IPS-18a (cell line): ENCODE measurements at regions not wholly inside any gene's neighbourhood (a gene's known extent, or its start where the extent isn't known, plus 50 kb on each side); places are given as distances from the start of the nearest gene placed in this dataset.

ENCODE experiments used
- H3K27ac ChIP-seq: one replicate; pipeline ENCODE4 v1.5.1; 2013; ENCODE audit warnings: low read length
- H3K27me3 ChIP-seq: one replicate; pipeline ENCODE4 v1.6.1; 2013; ENCODE audit warnings: mild to moderate bottlenecking, low read length; ENCODE audit not compliant: control insufficient read depth, insufficient read depth
- H3K36me3 ChIP-seq: one replicate; pipeline ENCODE4 v1.6.1; 2013; ENCODE audit warnings: low read depth, low read length; ENCODE audit not compliant: control insufficient read depth
- H3K4me1 ChIP-seq: one replicate; pipeline ENCODE4 v1.6.1; 2013; ENCODE audit warnings: low read depth, low read length; ENCODE audit not compliant: control insufficient read depth
- H3K4me3 ChIP-seq: one replicate; pipeline ENCODE4 v1.5.1; 2013; ENCODE audit warnings: low read length
- H3K9ac ChIP-seq: one replicate; pipeline ENCODE4 v1.6.1; 2013; ENCODE audit warnings: mild to moderate bottlenecking, low read length, moderate library complexity
- H3K9me3 ChIP-seq: one replicate; pipeline ENCODE4 v1.6.1; 2013; ENCODE audit warnings: low read depth, low read length; ENCODE audit not compliant: control insufficient read depth

- no peaks in the 10 kb centered on the region for H3K27me3 ChIP-seq
- H3K9me3 ChIP-seq: no peaks in the 10 kb centered on the region
- H3K4me1 ChIP-seq: no peaks in the 10 kb centered on the region
- H3K9ac ChIP-seq: no peak overlapping the region
- no peak overlapping the region for H3K4me3 ChIP-seq
- H3K36me3 ChIP-seq: no peaks in the 10 kb centered on the region
- H3K27ac ChIP-seq: no peak overlapping the region
Measured at GRCh38 chr5:68504306-68504705, 288.8 kb downstream of the PIK3R1 start.

DNA sequence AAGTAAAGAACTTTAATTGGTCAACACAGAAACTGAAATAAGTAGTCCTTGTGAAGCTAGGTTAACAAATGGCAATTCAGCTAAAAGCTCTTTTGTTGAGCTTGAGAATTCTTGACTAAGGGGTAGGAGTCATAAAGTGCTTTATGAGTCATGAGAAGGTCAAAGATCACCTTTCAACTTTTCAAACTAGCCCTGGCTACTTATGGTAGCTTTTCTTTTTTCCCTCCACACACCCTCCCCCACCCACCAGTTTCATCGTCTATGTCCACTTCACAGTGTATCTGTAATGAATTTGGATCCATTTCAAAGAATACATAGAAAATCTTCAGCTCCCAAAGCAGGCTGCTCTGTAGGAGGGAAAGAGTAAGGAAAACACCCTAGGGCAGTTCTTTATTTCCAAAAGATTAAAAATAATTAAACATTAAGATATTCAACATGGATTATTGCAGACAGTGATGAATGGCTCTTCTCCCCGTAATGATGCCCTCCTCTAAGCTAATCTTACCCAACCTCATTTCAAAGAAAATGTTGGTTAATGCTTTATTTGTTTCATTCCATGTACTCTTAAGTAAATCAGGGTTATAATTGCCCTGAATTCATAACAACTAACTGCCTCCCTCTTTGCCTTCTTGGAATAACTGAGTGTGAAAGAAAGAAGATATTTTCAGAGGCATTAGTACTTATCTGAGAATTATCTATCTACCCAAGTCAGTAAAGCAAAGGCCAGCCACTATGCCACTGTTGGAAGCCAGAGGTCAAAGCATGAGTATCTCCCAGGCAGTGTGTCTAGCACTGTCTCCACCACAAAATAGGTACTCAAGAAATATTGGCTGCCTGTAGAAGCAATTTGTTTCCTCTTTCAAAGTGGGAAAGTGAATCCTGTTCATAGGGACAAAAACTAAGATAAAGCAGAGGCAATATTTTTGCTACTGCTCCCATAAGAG, 290.6 kb downstream of the PIK3R1 start:
- Histone ChIP-seq H3K36me3 (no peaks in the 10 kb centered on the region), H3K9ac (no peak overlapping the region), H3K4me3 (no peak overlapping the region), H3K4me1 (no peaks in the 10 kb centered on the region), H3K27me3 (no peaks in the 10 kb centered on the region), H3K9me3 (no peaks in the 10 kb centered on the region), H3K27ac (no peak overlapping the region)

- no peak overlapping the region for H3K9ac ChIP-seq
- H3K9me3 ChIP-seq: no peaks in the 10 kb centered on the region
- no peaks in the 10 kb centered on the region for H3K36me3 ChIP-seq
- no peak overlapping the region for H3K4me3 ChIP-seq
- no peaks in the 10 kb centered on the region for H3K27me3 ChIP-seq
- no peak overlapping the region for H3K27ac ChIP-seq
- H3K4me1 ChIP-seq: peaks cover 14% of the 10 kb centered on the region
Measured at GRCh38 chr5:68515514-68515913, 300.0 kb downstream of the PIK3R1 start.

- Histone ChIP-seq H3K9me3 (no peaks in the 10 kb centered on the region), H3K9ac (no peak overlapping the region), H3K4me3 (no peak overlapping the region)
Measured at GRCh38 chr5:68518286-68518685, 302.7 kb downstream of the PIK3R1 start.

GRCh38 chr5:68519143-68519542, 303.6 kb downstream of the PIK3R1 start:
- H3K4me3 ChIP-seq: no peak overlapping the region
- H3K9ac ChIP-seq: no peak overlapping the region
- H3K36me3 ChIP-seq: no peaks in the 10 kb centered on the region
- H3K9me3 ChIP-seq: no peaks in the 10 kb centered on the region
- H3K27me3 ChIP-seq: no peaks in the 10 kb centered on the region
- no peak overlapping the region for H3K27ac ChIP-seq
- H3K4me1 ChIP-seq: peaks cover 14% of the 10 kb centered on the region

More at GRCh38 chr5:68518286-68518685, 302.7 kb downstream of the PIK3R1 start:
- Histone ChIP-seq H3K27me3 (no peaks in the 10 kb centered on the region), H3K4me1 (peaks cover 14% of the 10 kb centered on the region), H3K36me3 (no peaks in the 10 kb centered on the region), H3K27ac (no peak overlapping the region)

DNA sequence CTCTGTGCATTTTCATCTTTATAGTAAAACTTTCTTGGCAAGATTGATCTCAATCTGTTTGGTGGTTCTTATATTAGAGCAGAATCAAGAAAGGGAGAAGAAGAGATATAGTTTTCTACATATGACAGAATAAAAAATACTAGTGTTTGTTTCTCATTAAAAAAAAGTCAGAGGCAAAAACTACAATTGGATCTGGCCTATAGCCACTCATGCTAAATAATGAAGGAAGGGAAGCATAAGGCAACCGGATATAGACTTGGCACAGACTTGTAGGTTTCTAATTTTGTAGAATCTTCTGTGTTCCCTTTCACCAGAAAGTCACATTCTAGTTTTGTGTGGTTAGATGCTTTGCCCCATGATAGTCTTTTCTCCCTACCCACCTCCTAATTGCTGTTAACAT, 306.2 kb downstream of the PIK3R1 start:
- no peak overlapping the region for H3K9ac ChIP-seq
- no peaks in the 10 kb centered on the region for H3K9me3 ChIP-seq
- H3K4me3 ChIP-seq: no peak overlapping the region
- H3K27me3 ChIP-seq: no peaks in the 10 kb centered on the region
- no peak overlapping the region for H3K27ac ChIP-seq
- H3K4me1 ChIP-seq: no peaks in the 10 kb centered on the region
- no peaks in the 10 kb centered on the region for H3K36me3 ChIP-seq

GRCh38 chr5:68522863-68523262, 307.3 kb downstream of the PIK3R1 start:
- H3K27ac ChIP-seq: no peak overlapping the region
- H3K27me3 ChIP-seq: no peaks in the 10 kb centered on the region
- H3K4me1 ChIP-seq: no peaks in the 10 kb centered on the region
- no peak overlapping the region for H3K9ac ChIP-seq
- H3K9me3 ChIP-seq: no peaks in the 10 kb centered on the region
- H3K4me3 ChIP-seq: no peak overlapping the region
- H3K36me3 ChIP-seq: no peaks in the 10 kb centered on the region

- H3K27me3 ChIP-seq: no peaks in the 10 kb centered on the region
- H3K9ac ChIP-seq: no peak overlapping the region
- no peak overlapping the region for H3K4me3 ChIP-seq
- H3K27ac ChIP-seq: no peak overlapping the region
- no peaks in the 10 kb centered on the region for H3K36me3 ChIP-seq
- H3K4me1 ChIP-seq: peaks cover 8% of the 10 kb centered on the region
- no peaks in the 10 kb centered on the region for H3K9me3 ChIP-seq
Measured at GRCh38 chr5:68528821-68529273, 313.3 kb downstream of the PIK3R1 start.

DNA sequence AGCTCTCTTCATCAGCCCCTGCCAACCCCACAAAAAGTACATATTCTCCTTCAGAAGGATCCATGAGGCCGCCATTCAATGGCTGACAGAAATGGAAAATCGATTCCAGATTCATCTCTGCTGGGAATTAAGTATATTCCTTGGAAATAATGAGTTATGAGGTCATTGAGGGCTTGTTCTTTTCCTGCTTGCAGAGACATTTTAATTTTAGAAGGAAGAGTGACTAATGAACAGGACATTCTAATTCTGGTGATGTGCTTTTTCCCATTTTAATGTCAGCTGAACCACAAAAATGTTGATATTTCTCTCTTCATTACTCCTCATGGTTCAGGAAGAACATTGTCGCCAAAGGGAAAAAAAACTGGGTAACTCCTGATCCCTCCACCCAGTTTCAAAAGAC, 314.0 kb downstream of the PIK3R1 start:
- no peaks in the 10 kb centered on the region for H3K27me3 ChIP-seq
- no peak overlapping the region for H3K27ac ChIP-seq
- H3K36me3 ChIP-seq: no peaks in the 10 kb centered on the region
- no peak overlapping the region for H3K9ac ChIP-seq
- no peak overlapping the region for H3K4me3 ChIP-seq
- H3K9me3 ChIP-seq: no peaks in the 10 kb centered on the region
- H3K4me1 ChIP-seq: peaks cover 12% of the 10 kb centered on the region

GRCh38 chr5:68531970-68532369, 316.4 kb downstream of the PIK3R1 start:
- H3K9ac ChIP-seq: no peak overlapping the region
- H3K27ac ChIP-seq: no peak overlapping the region
- no peak overlapping the region for H3K4me3 ChIP-seq
- no peaks in the 10 kb centered on the region for H3K27me3 ChIP-seq
- H3K9me3 ChIP-seq: no peaks in the 10 kb centered on the region
- no peaks in the 10 kb centered on the region for H3K36me3 ChIP-seq
- peaks cover 25% of the 10 kb centered on the region for H3K4me1 ChIP-seq

- H3K27me3 ChIP-seq: no peaks in the 10 kb centered on the region
- H3K27ac ChIP-seq: no peak overlapping the region
- H3K9me3 ChIP-seq: no peaks in the 10 kb centered on the region
- no peak overlapping the region for H3K9ac ChIP-seq
- H3K4me3 ChIP-seq: no peak overlapping the region
- no peaks in the 10 kb centered on the region for H3K36me3 ChIP-seq
- peaks cover 25% of the 10 kb centered on the region for H3K4me1 ChIP-seq
Measured at GRCh38 chr5:68533051-68533450, 317.5 kb downstream of the PIK3R1 start.

- peaks cover 25% of the 10 kb centered on the region for H3K4me1 ChIP-seq
- no peaks in the 10 kb centered on the region for H3K9me3 ChIP-seq
- no peak overlapping the region for H3K4me3 ChIP-seq
- H3K9ac ChIP-seq: no peak overlapping the region
- H3K27ac ChIP-seq: no peak overlapping the region
- H3K27me3 ChIP-seq: no peaks in the 10 kb centered on the region
- no peaks in the 10 kb centered on the region for H3K36me3 ChIP-seq
Measured at GRCh38 chr5:68533571-68534084, 318.1 kb downstream of the PIK3R1 start.
